IMR-90 (cell line): ENCODE measurements at regions not wholly inside any gene's neighbourhood (a gene's known extent, or its start where the extent isn't known, plus 50 kb on each side); places are given as distances from the start of the nearest gene placed in this dataset.

Experiments
- ATAC-seq: fragments of 200-7000 bp; cut with Tn5 transposase; 2 replicates; pipeline ENCODE4 v1.9.1; 2020; ENCODE audit warnings: low read depth, mild to moderate bottlenecking, moderate library complexity
- BruUV-seq: library from RNA; stranded (reverse); fragments of 400-500 nt; replicated peaks from 2 replicates; lab custom pipeline; 2021; lab: Mats Ljungman, UMichigan
- CTCF ChIA-PET: fragments of 300-600 bp; formaldehyde crosslinking; extraction: SDS; loops from one replicate; lab custom pipeline; 2021; ENCODE audit warnings: antibody characterized with exemption; lab: Yijun Ruan, JAX
- POLR2A ChIA-PET: fragments of 300-600 bp; sonication (Branson Sonifier 250); formaldehyde crosslinking; loops from one replicate; lab custom pipeline; 2022; ENCODE audit warnings: antibody characterized with exemption; ENCODE audit not compliant: unreplicated experiment; lab: Charles Lee
- DNase-seq: peaks from one replicate; pipeline ENCODE4 v3.0.0; 2013
- H2AFZ ChIP-seq: replicated peaks from 2 replicates; pipeline ENCODE3; 2013; ENCODE audit warnings: low read length, mild to moderate bottlenecking; ENCODE audit not compliant: poor library complexity
- H2AK5ac ChIP-seq: 2 replicates; pipeline ENCODE4 v1.6.1; 2013; ENCODE audit warnings: low read depth, low read length, inconsistent platforms
- H2AK9ac ChIP-seq: replicated peaks from 2 replicates; pipeline ENCODE3; 2013; ENCODE audit warnings: mild to moderate bottlenecking, low read depth, low read length, moderate library complexity; ENCODE audit not compliant: poor library complexity
- H2BK120ac ChIP-seq: 2 replicates; pipeline ENCODE4 v1.6.1; 2013; ENCODE audit warnings: low read depth, low read length, inconsistent platforms
- H2BK15ac ChIP-seq: 3 replicates; pipeline ENCODE4 v1.6.1; 2013; ENCODE audit warnings: low read depth, low read length, inconsistent platforms
- H2BK20ac ChIP-seq: 2 replicates; pipeline ENCODE4 v1.6.1; 2013; ENCODE audit warnings: low read depth, mild to moderate bottlenecking, inconsistent platforms, low read length, moderate library complexity
- H2BK5ac ChIP-seq: 2 replicates; pipeline ENCODE4 v1.6.1; 2013; ENCODE audit warnings: mild to moderate bottlenecking, low read depth, low read length, inconsistent platforms; ENCODE audit not compliant: poor library complexity, severe bottlenecking
- H3K14ac ChIP-seq: replicated peaks from 2 replicates; pipeline ENCODE4 v1.6.1; 2013; ENCODE audit warnings: low read depth, low read length, inconsistent platforms
- H3K18ac ChIP-seq: 2 replicates; pipeline ENCODE4 v1.6.1; 2013; ENCODE audit warnings: low read depth, low read length, control low read depth
- H3K23ac ChIP-seq: 2 replicates; pipeline ENCODE4 v1.6.1; 2013; ENCODE audit warnings: low read depth, low read length, inconsistent platforms
- H3K27ac ChIP-seq: 2 replicates; pipeline ENCODE4 v1.5.1; 2013; ENCODE audit warnings: mild to moderate bottlenecking, control low read depth, low read length; ENCODE audit not compliant: insufficient read depth
- H3K27me3 ChIP-seq: 2 replicates; pipeline ENCODE4 v1.6.1; 2013; ENCODE audit warnings: low read length; ENCODE audit not compliant: control insufficient read depth, insufficient read depth
- H3K36me3 ChIP-seq: 2 replicates; pipeline ENCODE4 v1.6.1; 2013; ENCODE audit warnings: low read length, mixed read lengths; ENCODE audit not compliant: control insufficient read depth, insufficient read depth
- H3K4ac ChIP-seq: 2 replicates; pipeline ENCODE4 v1.6.1; 2013; ENCODE audit warnings: low read depth, low read length, inconsistent platforms
- H3K4me1 ChIP-seq: 2 replicates; pipeline ENCODE4 v1.6.1; 2013; ENCODE audit warnings: low read length, mixed read lengths; ENCODE audit not compliant: control insufficient read depth, insufficient read depth
- H3K4me2 ChIP-seq: 2 replicates; pipeline ENCODE4 v1.6.1; 2013; ENCODE audit warnings: low read depth, mild to moderate bottlenecking, control low read depth, low read length, moderate library complexity
- H3K4me3 ChIP-seq: 2 replicates; pipeline ENCODE4 v1.5.1; 2013; ENCODE audit warnings: low read depth, mild to moderate bottlenecking, control low read depth, low read length, moderate library complexity; ENCODE audit not compliant: insufficient read depth
- H3K56ac ChIP-seq: 2 replicates; pipeline ENCODE4 v1.6.1; 2013; ENCODE audit warnings: low read length, inconsistent platforms; ENCODE audit not compliant: insufficient read depth; ENCODE audit errors: extremely low read depth
- H3K79me1 ChIP-seq, 2 experiments: 2 replicates each; pipeline ENCODE4 v1.6.1; 2013; ENCODE audit warnings: low read length in 2 of 2, inconsistent platforms in 1 of 2, low read depth in 1 of 2
- H3K9ac ChIP-seq: 2 replicates; pipeline ENCODE4 v1.6.1; 2013; ENCODE audit warnings: low read depth, low read length, control low read depth
- H3K9me1 ChIP-seq: 2 replicates; pipeline ENCODE4 v1.6.1; 2013; ENCODE audit warnings: low read length, inconsistent platforms; ENCODE audit not compliant: insufficient read depth
- H3K9me3 ChIP-seq: 2 replicates; pipeline ENCODE4 v1.6.1; 2013; ENCODE audit warnings: low read length; ENCODE audit not compliant: control insufficient read depth, insufficient read depth
- H4K20me1 ChIP-seq: 2 replicates; pipeline ENCODE4 v1.6.1; 2013; ENCODE audit warnings: low read length, inconsistent platforms; ENCODE audit not compliant: insufficient read depth
- H4K5ac ChIP-seq: 2 replicates; pipeline ENCODE4 v1.6.1; 2013; ENCODE audit warnings: mild to moderate bottlenecking, low read depth, low read length, control low read depth
- H4K8ac ChIP-seq, 2 experiments: 2 replicates each; pipeline ENCODE4 v1.6.1; 2013; ENCODE audit warnings: low read depth in 2 of 2, low read length in 2 of 2, control low read depth in 1 of 2, inconsistent platforms in 1 of 2
- H4K91ac ChIP-seq: 2 replicates; pipeline ENCODE4 v1.6.1; 2013; ENCODE audit warnings: low read depth, low read length, inconsistent platforms; ENCODE audit not compliant: insufficient read depth
- NFE2L2 ChIP-seq: fragments of 150-350 bp; IDR thresholded peaks from 2 replicates; pipeline ENCODE4 v1.6.1; 2016; ENCODE audit warnings: low read depth, mild to moderate bottlenecking, low read length
- USF2 ChIP-seq: fragments of 150-350 bp; IDR thresholded peaks from 2 replicates; pipeline ENCODE4 v1.6.1; 2017; ENCODE audit warnings: mild to moderate bottlenecking, antibody characterized with exemption, low read length, low read depth
- WGBS, 2 experiments: methylation state at CpG; one replicate each; pipeline versions ENCODE4 v1.1.5 to v1.1.7; 2013; ENCODE audit warnings: missing lambda C conversion rate in 2 of 2; ENCODE audit not compliant: insufficient read length in 1 of 2; ENCODE audit errors: extremely low coverage in 2 of 2; 5-methylcytosine and 5-hydroxymethylcytosine counted together
- dilution Hi-C: fragments of 300-500 bp; cut with HindIII; formaldehyde crosslinking; loops from one replicate; pipeline ENCODE4 v1.14.3; 2018; ENCODE audit warnings: low sequenced_read_pairs; ENCODE audit not compliant: unreplicated experiment
- in situ Hi-C: fragments of 300-500 bp; cut with MboI; formaldehyde crosslinking; loops from 3 replicates; pipeline ENCODE4 v1.14.3; 2019; ENCODE audit warnings: low sequenced_read_pairs, inconsistent platforms, mixed read lengths
- intact Hi-C: fragments of 100-400 bp; cut with micrococcal nuclease; formaldehyde crosslinking; loops from 2 replicates; pipeline ENCODE4 v1.10.0; 2022
- TF ChIP-seq, protein P1 (sequence below): fragments of 150-350 bp; IDR thresholded peaks from 2 replicates; pipeline ENCODE4 v1.6.1; 2016; ENCODE audit warnings: low read depth, mild to moderate bottlenecking, low read length, moderate library complexity, borderline replicate concordance

- H2AFZ ChIP-seq, result no peak overlapping the region
- TF ChIP-seq USF2, result no peak
- TF ChIP-seq, protein P1, sequence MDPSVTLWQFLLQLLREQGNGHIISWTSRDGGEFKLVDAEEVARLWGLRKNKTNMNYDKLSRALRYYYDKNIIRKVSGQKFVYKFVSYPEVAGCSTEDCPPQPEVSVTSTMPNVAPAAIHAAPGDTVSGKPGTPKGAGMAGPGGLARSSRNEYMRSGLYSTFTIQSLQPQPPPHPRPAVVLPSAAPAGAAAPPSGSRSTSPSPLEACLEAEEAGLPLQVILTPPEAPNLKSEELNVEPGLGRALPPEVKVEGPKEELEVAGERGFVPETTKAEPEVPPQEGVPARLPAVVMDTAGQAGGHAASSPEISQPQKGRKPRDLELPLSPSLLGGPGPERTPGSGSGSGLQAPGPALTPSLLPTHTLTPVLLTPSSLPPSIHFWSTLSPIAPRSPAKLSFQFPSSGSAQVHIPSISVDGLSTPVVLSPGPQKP, result no peak
- no peak for TF ChIP-seq NFE2L2
- H3K79me1 ChIP-seq, result no peaks in the 10 kb centered on the region
- no peak for DNase-seq
- POLR2A ChIA-PET, result no interaction called here
- dilution Hi-C loops, result no loop called here
- no peak overlapping the region for H3K27ac ChIP-seq
- no peaks in the 10 kb centered on the region for H3K36me3 ChIP-seq
- no peaks in the 10 kb centered on the region for H4K20me1 ChIP-seq
- CTCF ChIA-PET, result interaction anchor here (2.1 kb wide), 1 partner anchor 24 kb away, joined by 7 read pairs; no protein-coding TSS in a partner anchor
- H3K23ac ChIP-seq, result no peak overlapping the region
- no peak overlapping the region for H4K5ac ChIP-seq
- ATAC-seq, result no peak
- no peak overlapping the region for H2BK20ac ChIP-seq
- no peak overlapping the region for H2BK15ac ChIP-seq
- no peak overlapping the region for H3K9ac ChIP-seq
- H3K9me1 ChIP-seq, result no peaks in the 10 kb centered on the region
- no peaks in the 10 kb centered on the region for H3K4me1 ChIP-seq
- no peak overlapping the region for H4K8ac ChIP-seq
- H3K18ac ChIP-seq, result no peak overlapping the region
- no peak overlapping the region for H2BK120ac ChIP-seq
- H2BK5ac ChIP-seq, result no peak overlapping the region
- in situ Hi-C loops, result no loop called here
- H3K4me3 ChIP-seq, result no peak overlapping the region
- no peak overlapping the region for H3K4me2 ChIP-seq
- intact Hi-C loops, result no loop called here
- H3K4ac ChIP-seq, result no peak overlapping the region
- BruUV-seq, result no TSS peak
- no peaks in the 10 kb centered on the region for H3K27me3 ChIP-seq
- H3K14ac ChIP-seq, result no peak overlapping the region
- no CpG with 5 or more reads among the region's 2 CpGs for WGBS, 2 experiments
- no peak overlapping the region for H2AK9ac ChIP-seq
- no peak overlapping the region for H2AK5ac ChIP-seq
- no peaks in the 10 kb centered on the region for H3K9me3 ChIP-seq
- H4K91ac ChIP-seq, result no peak overlapping the region
- no peak overlapping the region for H3K56ac ChIP-seq
Measured at GRCh38 chr11:36726420-36726819, 128.4 kb upstream of the RAG2 start.
